GM23338 (cell line): ENCODE measurements at regions not wholly inside any gene's neighbourhood (a gene's known extent, or its start where the extent isn't known, plus 50 kb on each side); places are given as distances from the start of the nearest gene placed in this dataset.

Experiments
- ATAC-seq: fragments of 200-7000 bp; cut with Tn5 transposase; 3 replicates; pipeline ENCODE4 v1.9.1; 2020
- DNase-seq: peaks from one replicate; pipeline ENCODE4 v3.0.0-alpha.2; 2015; ENCODE audit warnings: low spot score
- H2AFZ ChIP-seq: fragments of 200-600 bp; sonication (generic); 2 replicates; pipeline ENCODE4 v1.8.0; 2016; ENCODE audit warnings: antibody characterized with exemption, mild to moderate bottlenecking, moderate library complexity
- H3F3A ChIP-seq: fragments of 200-600 bp; sonication (generic); replicated peaks from 2 replicates; pipeline ENCODE4 v1.8.0; 2017; ENCODE audit warnings: antibody characterized with exemption, mixed run types, low read depth
- H3K27ac ChIP-seq: fragments of 200-600 bp; sonication (generic); 2 replicates; pipeline ENCODE4 v1.6.1; 2016; ENCODE audit warnings: low read depth
- H3K27me3 ChIP-seq: fragments of 200-600 bp; sonication (generic); 2 replicates; pipeline ENCODE4 v1.8.0; 2016; ENCODE audit warnings: mild to moderate bottlenecking, mixed run types, moderate library complexity; ENCODE audit not compliant: insufficient read depth
- H3K36me3 ChIP-seq: fragments of 200-600 bp; sonication (generic); 2 replicates; pipeline ENCODE4 v1.8.0; 2016; ENCODE audit warnings: mild to moderate bottlenecking; ENCODE audit not compliant: insufficient read depth
- H3K4me1 ChIP-seq: fragments of 200-600 bp; sonication (generic); 2 replicates; pipeline ENCODE4 v1.8.0; 2016; ENCODE audit warnings: mild to moderate bottlenecking, moderate library complexity; ENCODE audit not compliant: insufficient read depth
- H3K4me2 ChIP-seq: fragments of 200-600 bp; sonication (generic); 2 replicates; pipeline ENCODE4 v1.7.1; 2017; ENCODE audit warnings: mixed run types
- H3K4me3 ChIP-seq: fragments of 200-600 bp; sonication (generic); 2 replicates; pipeline ENCODE4 v1.6.1; 2016; ENCODE audit warnings: mixed run types
- H3K79me2 ChIP-seq: fragments of 200-600 bp; sonication (generic); replicated peaks from 2 replicates; pipeline ENCODE4 v1.8.0; 2017; ENCODE audit warnings: mild to moderate bottlenecking; ENCODE audit not compliant: insufficient read depth
- H3K9me2 ChIP-seq: fragments of 200-600 bp; sonication (generic); 2 replicates; pipeline ENCODE4 v1.8.0; 2017; ENCODE audit not compliant: insufficient read depth
- H4K20me1 ChIP-seq: fragments of 200-600 bp; sonication (generic); replicated peaks from 2 replicates; pipeline ENCODE4 v1.8.0; 2017; ENCODE audit warnings: mild to moderate bottlenecking; ENCODE audit not compliant: insufficient read depth
- H3K27ac Mint-ChIP-seq: 2 replicates; pipeline ENCODE4 v1.8.0; 2020; ENCODE audit warnings: inconsistent platforms, mild to moderate bottlenecking, moderate library complexity, mixed read lengths
- H3K27me3 Mint-ChIP-seq: 3 replicates; pipeline ENCODE4 v1.8.0; 2022; ENCODE audit warnings: low read depth, mild to moderate bottlenecking, moderate library complexity, mixed read lengths, inconsistent platforms; ENCODE audit not compliant: insufficient read depth, poor library complexity
- H3K36me3 Mint-ChIP-seq: 3 replicates; pipeline ENCODE4 v1.8.0; 2021; ENCODE audit warnings: low read depth, mild to moderate bottlenecking, inconsistent platforms, moderate library complexity, mixed read lengths
- H3K4me1 Mint-ChIP-seq: 3 replicates; pipeline ENCODE4 v1.8.0; 2020; ENCODE audit warnings: mild to moderate bottlenecking, inconsistent platforms, mixed read lengths
- H3K4me3 Mint-ChIP-seq: 3 replicates; pipeline ENCODE4 v1.8.0; 2021; ENCODE audit warnings: moderate library complexity, mild to moderate bottlenecking, inconsistent platforms, mixed read lengths
- H3K9me3 Mint-ChIP-seq: 3 replicates; pipeline ENCODE4 v1.8.0; 2020; ENCODE audit warnings: moderate library complexity, mild to moderate bottlenecking, inconsistent platforms, mixed read lengths
- CREB1 ChIP-seq: fragments of 250-450 bp; sonication (Bioruptor Pico); IDR thresholded peaks from 2 replicates; pipeline ENCODE4 v1.5.0; 2020; ENCODE audit warnings: low read depth, mild to moderate bottlenecking, moderate library complexity
- EZH2phosphoT487 ChIP-seq: fragments of 200-600 bp; sonication (generic); IDR thresholded peaks from one replicate; pipeline ENCODE4 v1.8.1; 2018; ENCODE audit warnings: antibody characterized with exemption; ENCODE audit not compliant: unreplicated experiment
- ZNF114 ChIP-seq: fragments of 250-450 bp; sonication (Bioruptor Pico); IDR thresholded peaks from 2 replicates; pipeline ENCODE4 v1.5.0; 2020; ENCODE audit warnings: mild to moderate bottlenecking, moderate library complexity
- ZNF462 ChIP-seq: fragments of 250-450 bp; sonication (Bioruptor Pico); IDR thresholded peaks from 2 replicates; pipeline ENCODE4 v1.5.0; 2020; ENCODE audit warnings: mild to moderate bottlenecking, moderate library complexity

GRCh38 chr10:128505346-128505745 lies 379.1 kb upstream of the MKI67 start:
- TF ChIP-seq CREB1 (CRISPR knock-in tag) = no peak
- H2AFZ ChIP-seq = no peak overlapping the region
- DNase-seq = no peak
- ATAC-seq = peak; percentile 60; the same call in 2 of the 3 replicates
- no peaks in the 10 kb centered on the region for H3K36me3 Mint-ChIP-seq
- peaks cover 6% of the 10 kb centered on the region; the same call in 2 of the 3 replicates for H3K4me1 Mint-ChIP-seq
- no peaks in the 10 kb centered on the region for H3K9me2 ChIP-seq
- H3K4me2 ChIP-seq = no peak overlapping the region
- H3K27me3 ChIP-seq = no peaks in the 10 kb centered on the region
- H3F3A ChIP-seq = no peaks in the 10 kb centered on the region
- no peak overlapping the region for H3K27ac ChIP-seq
- H3K4me3 ChIP-seq = no peak overlapping the region
- H3K27ac Mint-ChIP-seq = no peak overlapping the region
- no peaks in the 10 kb centered on the region for H4K20me1 ChIP-seq
- H3K9me3 Mint-ChIP-seq = peaks cover 7% of the 10 kb centered on the region; the same call in 2 of the 3 replicates
- no peak overlapping the region for H3K4me3 Mint-ChIP-seq
- no peaks in the 10 kb centered on the region for H3K36me3 ChIP-seq
- H3K79me2 ChIP-seq = no peaks in the 10 kb centered on the region
- H3K27me3 Mint-ChIP-seq = peaks cover 5% of the 10 kb centered on the region
- H3K4me1 ChIP-seq = no peaks in the 10 kb centered on the region

GRCh38 chr10:128506423-128506822 lies 380.2 kb upstream of the MKI67 start:
- Mint-ChIP-seq H3K4me1 (peaks cover 6% of the 10 kb centered on the region; the same call in 2 of the 3 replicates), H3K36me3 (no peaks in the 10 kb centered on the region)

More at GRCh38 chr10:128506423-128506822, 380.2 kb upstream of the MKI67 start:
- no peaks in the 10 kb centered on the region for H4K20me1 ChIP-seq
- peaks cover 7% of the 10 kb centered on the region; the same call in 2 of the 3 replicates for H3K9me3 Mint-ChIP-seq
- H2AFZ ChIP-seq = no peak overlapping the region
- H3K36me3 ChIP-seq = no peaks in the 10 kb centered on the region
- H3K4me2 ChIP-seq = no peak overlapping the region
- H3K9me2 ChIP-seq = no peaks in the 10 kb centered on the region
- H3K4me3 Mint-ChIP-seq = no peak overlapping the region
- H3K4me3 ChIP-seq = no peak overlapping the region
- no peak for ATAC-seq
- no peak for DNase-seq
- no peak overlapping the region for H3K27ac ChIP-seq
- H3F3A ChIP-seq = no peaks in the 10 kb centered on the region
- TF ChIP-seq EZH2phosphoT487 (no peak), ZNF462 (no peak), ZNF114 (CRISPR knock-in tag) (no peak)
- H3K27ac Mint-ChIP-seq = no peak overlapping the region
- no peaks in the 10 kb centered on the region for H3K79me2 ChIP-seq
- H3K4me1 ChIP-seq = no peaks in the 10 kb centered on the region
- H3K27me3 Mint-ChIP-seq = peaks cover 5% of the 10 kb centered on the region
- H3K27me3 ChIP-seq = no peaks in the 10 kb centered on the region
